CD4-positive, alpha-beta T cell treated with Interleukin-15 for 1 hour (primary cell): ENCODE measurements at regions not wholly inside any gene's neighbourhood (a gene's known extent, or its start where the extent isn't known, plus 50 kb on each side); places are given as distances from the start of the nearest gene placed in this dataset.
"Not testable (repeated sequence)": the region's sequence is repeated elsewhere in the genome, so short reads cannot be mapped to it uniquely, and the experiment has no call there.

Experiments used
- DNase-seq: peaks from one replicate; pipeline ENCODE4 v3.0.0-alpha.2; 2020

GRCh38 chr4:75285837-75286236 is 228.4 kb downstream of the RCHY1 start:
- DNase-seq: no peak

- DNase-seq: no peak
Observed at GRCh38 chr4:75284831-75285230, 229.4 kb downstream of the RCHY1 start.

- DNase-seq: not testable (repeated sequence)
Observed at GRCh38 chr4:75280461-75280860, 233.7 kb downstream of the RCHY1 start.

GRCh38 chr4:75259306-75259705 is 254.9 kb downstream of the RCHY1 start:
- no peak for DNase-seq

GRCh38 chr4:75255261-75255660 is 258.9 kb downstream of the RCHY1 start:
- DNase-seq: no peak

GRCh38 chr4:75254745-75255144 is 259.5 kb downstream of the RCHY1 start:
- no peak for DNase-seq

GRCh38 chr4:75253094-75253493 is 261.1 kb downstream of the RCHY1 start:
- DNase-seq: not testable (repeated sequence)

- peak; percentile 17 for DNase-seq
Observed at GRCh38 chr4:75251547-75251946, 262.7 kb downstream of the RCHY1 start.

GRCh38 chr4:75249739-75250138 is 264.5 kb downstream of the RCHY1 start:
- DNase-seq: no peak

GRCh38 chr4:75248770-75249407 is 265.3 kb downstream of the RCHY1 start:
- DNase-seq: no peak

- no peak for DNase-seq
Observed at GRCh38 chr4:75244325-75244724, 269.9 kb downstream of the RCHY1 start.

- no peak for DNase-seq
Observed at GRCh38 chr4:75243570-75243969, 270.6 kb downstream of the RCHY1 start.

- DNase-seq: no peak
Observed at GRCh38 chr4:75235359-75235951, 278.7 kb downstream of the RCHY1 start.

GRCh38 chr4:75232546-75232945 is 281.7 kb downstream of the RCHY1 start:
- DNase-seq: no peak

- no peak for DNase-seq
Observed at GRCh38 chr4:75229806-75230570, 284.2 kb downstream of the RCHY1 start.

GRCh38 chr4:75213480-75213879 is 280.6 kb downstream of the PARM1 start:
- DNase-seq: no peak

- no peak for DNase-seq
Observed at GRCh38 chr4:75211422-75211821, 278.5 kb downstream of the PARM1 start.

GRCh38 chr4:75207902-75208301 is 275.0 kb downstream of the PARM1 start:
- DNase-seq: no peak

- DNase-seq: no peak
Observed at GRCh38 chr4:75195111-75195510, 262.2 kb downstream of the PARM1 start.

GRCh38 chr4:75194180-75194579 is 261.3 kb downstream of the PARM1 start:
- no peak for DNase-seq

GRCh38 chr4:75192182-75192581 is 259.3 kb downstream of the PARM1 start:
- DNase-seq: not testable (repeated sequence)

- no peak for DNase-seq
Observed at GRCh38 chr4:75189711-75190335, 256.9 kb downstream of the PARM1 start.
